Fibroblast of villous mesenchyme (primary cell): ENCODE measurements at regions not wholly inside any gene's neighbourhood (a gene's known extent, or its start where the extent isn't known, plus 50 kb on each side); places are given as distances from the start of the nearest gene placed in this dataset.

Experiments
- DNase-seq: peaks from one replicate; pipeline ENCODE4 v3.0.0-alpha.2; 2010; ENCODE audit warnings: low read depth
- H3K4me3 ChIP-seq: 2 replicates; pipeline ENCODE4 v1.5.1; 2011; ENCODE audit warnings: low read depth, mild to moderate bottlenecking, low read length
- CTCF ChIP-seq: IDR thresholded peaks from 2 replicates; pipeline ENCODE4 v1.5.1; 2012; ENCODE audit warnings: low read depth, mild to moderate bottlenecking, low read length; ENCODE audit not compliant: insufficient read depth

GRCh38 chr6:166244353-166245045 is 63.7 kb downstream of the PRR18 start:
- TF ChIP-seq CTCF, result no peak
- no peak for DNase-seq
- no peak overlapping the region for H3K4me3 ChIP-seq

- no peak overlapping the region for H3K4me3 ChIP-seq
- DNase-seq, result no peak
- no peak for TF ChIP-seq CTCF
Observed at GRCh38 chr6:166242888-166243287, 65.3 kb downstream of the PRR18 start.

- TF ChIP-seq CTCF, result no peak
- no peak for DNase-seq
Observed at GRCh38 chr6:166241974-166242373, 66.2 kb downstream of the PRR18 start.

GRCh38 chr6:166240889-166241288 is 67.3 kb downstream of the PRR18 start:
- TF ChIP-seq CTCF, result no peak
- no peak for DNase-seq
- H3K4me3 ChIP-seq, result no peak overlapping the region

More at GRCh38 chr6:166241974-166242373, 66.2 kb downstream of the PRR18 start:
- H3K4me3 ChIP-seq, result no peak overlapping the region

GRCh38 chr6:166237617-166238016 is 70.0 kb upstream of the TBXT start:
- TF ChIP-seq CTCF, result no peak
- H3K4me3 ChIP-seq, result no peak overlapping the region
- peak; percentile 12 for DNase-seq

GRCh38 chr6:166236596-166236995 is 68.9 kb upstream of the TBXT start:
- no peak for DNase-seq
- no peak for TF ChIP-seq CTCF
- no peak overlapping the region for H3K4me3 ChIP-seq
